Pancreas (tissue), 10 donors: ENCODE measurements at regions not wholly inside any gene's neighbourhood (a gene's known extent, or its start where the extent isn't known, plus 50 kb on each side); places are given as distances from the start of the nearest gene placed in this dataset.

ENCODE experiments used
- ATAC-seq, 4 donors: fragments of 200-7000 bp; cut with Tn5 transposase; one replicate each; pipeline versions ENCODE4 v1.8.0 to v1.9.1; 2020; ENCODE audit warnings: mild to moderate bottlenecking in 4 of 4, moderate library complexity in 4 of 4
- DNase-seq, 6 donors: peaks; one replicate each; pipeline ENCODE4 v3.0.0-alpha.2; 2020
- FAIRE-seq: peaks from 2 replicates; lab custom pipeline; 2012; peaks lifted over from hg19 to GRCh38; lab: Jason Lieb, UNC
- H3K27ac ChIP-seq, 4 donors: fragments of 200-600 bp; sonication (generic); 1 replicate in 3 of 4; 2 replicates in 1 of 4; pipeline versions ENCODE4 v1.5.0 to v1.8.0; 2020
- H3K27me3 ChIP-seq, 4 donors: fragments of 200-600 bp; one replicate each; pipeline ENCODE4 v1.8.0; 2021
- H3K36me3 ChIP-seq, 3 donors: fragments of 200-600 bp; sonication (generic) in 1 of 3; one replicate each; pipeline versions ENCODE4 v1.5.0 to v1.8.0; 2020 to 2021
- H3K4me1 ChIP-seq, 3 donors: fragments of 200-600 bp; one replicate each; pipeline ENCODE4 v1.8.0; 2021
- H3K4me3 ChIP-seq, 4 donors: fragments of 200-600 bp; sonication (generic) in 2 of 4; one replicate each; pipeline versions ENCODE4 v1.5.0 to v1.8.0; 2020 to 2021
- H3K9me3 ChIP-seq, 4 donors: fragments of 200-600 bp; one replicate each; pipeline ENCODE4 v1.8.0; 2021
- WGBS, 2 donors: extraction: QIAGEN DNeasy Blood & Tissue Kit; methylation state at CpG; one replicate each; pipeline ENCODE4 v1.1.7; 2013; 5-methylcytosine and 5-hydroxymethylcytosine counted together
- intact Hi-C, 3 donors: fragments of 100-400 bp; cut with DNase I; formaldehyde crosslinking; loops; one replicate each; pipeline versions ENCODE4 v1.11.1 to v1.14.2; 2022
- TF ChIP-seq, protein P1 (sequence below), 4 donors: fragments of 200-600 bp; sonication (generic) in 3 of 4; IDR thresholded peaks; one replicate each; pipeline versions ENCODE4 v1.5.0 to v1.8.0; 2021; ENCODE audit warnings: antibody characterized with exemption in 4 of 4
- donor health status: healthy with polysubstance abuse.
- donor health status: DM: no; HTN: no; CAD: no; lungs with moderate emphysema.
- donor health status: DM: no; HTN: no; CAD: no.
- donor health status: control.
- donor health status: control.
- donor health status: Bipolar disorder and iron deficiency.
- donor health status: DM: yes; HTN: yes; CAD: no.
- donor health status: DM: no; HTN: no; CAD: no.
- donor health status: DM: no; HTN: no; CAD: no.
- donor health status: DM: yes; HTN: yes; CAD: no.

DNA sequence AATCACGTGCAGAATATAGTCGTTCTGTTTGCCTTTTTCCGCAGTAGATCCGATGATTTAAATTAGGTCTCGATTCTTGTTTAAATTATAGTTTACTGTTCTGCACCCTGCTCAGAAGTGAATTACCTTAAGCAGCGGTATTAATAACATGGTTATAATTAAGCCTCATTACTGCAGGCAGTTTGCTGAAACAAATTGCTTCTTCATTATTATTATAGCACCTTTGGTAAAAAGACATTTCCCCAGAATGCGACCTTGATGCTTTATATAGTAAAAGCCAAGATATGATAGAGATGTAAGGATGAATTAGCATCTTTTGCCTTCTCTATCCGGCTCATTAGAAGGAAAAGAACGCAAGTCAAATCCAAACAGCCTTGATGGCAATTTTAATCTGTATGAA, 625.2 kb upstream of the CADM1 start:
- no peaks in the 10 kb centered on the region for H3K36me3 ChIP-seq
- WGBS, 2 donors, result 77 to 84% methylated on average over 9 of the region's 9 CpGs
- intact Hi-C loops, result no loop called here
- ATAC-seq, result no peak
- no peak overlapping the region for H3K27ac ChIP-seq
- no peak overlapping the region for H3K4me3 ChIP-seq
- DNase-seq, result no peak
- no peak for FAIRE-seq
- H3K27me3 ChIP-seq, result no peaks in the 10 kb centered on the region
- H3K4me1 ChIP-seq, result no peaks in the 10 kb centered on the region
- H3K9me3 ChIP-seq, result no peaks in the 10 kb centered on the region
- TF ChIP-seq, protein P1, sequence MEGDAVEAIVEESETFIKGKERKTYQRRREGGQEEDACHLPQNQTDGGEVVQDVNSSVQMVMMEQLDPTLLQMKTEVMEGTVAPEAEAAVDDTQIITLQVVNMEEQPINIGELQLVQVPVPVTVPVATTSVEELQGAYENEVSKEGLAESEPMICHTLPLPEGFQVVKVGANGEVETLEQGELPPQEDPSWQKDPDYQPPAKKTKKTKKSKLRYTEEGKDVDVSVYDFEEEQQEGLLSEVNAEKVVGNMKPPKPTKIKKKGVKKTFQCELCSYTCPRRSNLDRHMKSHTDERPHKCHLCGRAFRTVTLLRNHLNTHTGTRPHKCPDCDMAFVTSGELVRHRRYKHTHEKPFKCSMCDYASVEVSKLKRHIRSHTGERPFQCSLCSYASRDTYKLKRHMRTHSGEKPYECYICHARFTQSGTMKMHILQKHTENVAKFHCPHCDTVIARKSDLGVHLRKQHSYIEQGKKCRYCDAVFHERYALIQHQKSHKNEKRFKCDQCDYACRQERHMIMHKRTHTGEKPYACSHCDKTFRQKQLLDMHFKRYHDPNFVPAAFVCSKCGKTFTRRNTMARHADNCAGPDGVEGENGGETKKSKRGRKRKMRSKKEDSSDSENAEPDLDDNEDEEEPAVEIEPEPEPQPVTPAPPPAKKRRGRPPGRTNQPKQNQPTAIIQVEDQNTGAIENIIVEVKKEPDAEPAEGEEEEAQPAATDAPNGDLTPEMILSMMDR (IDR thresholded peaks at IDR 0.05), result no peak

DNA sequence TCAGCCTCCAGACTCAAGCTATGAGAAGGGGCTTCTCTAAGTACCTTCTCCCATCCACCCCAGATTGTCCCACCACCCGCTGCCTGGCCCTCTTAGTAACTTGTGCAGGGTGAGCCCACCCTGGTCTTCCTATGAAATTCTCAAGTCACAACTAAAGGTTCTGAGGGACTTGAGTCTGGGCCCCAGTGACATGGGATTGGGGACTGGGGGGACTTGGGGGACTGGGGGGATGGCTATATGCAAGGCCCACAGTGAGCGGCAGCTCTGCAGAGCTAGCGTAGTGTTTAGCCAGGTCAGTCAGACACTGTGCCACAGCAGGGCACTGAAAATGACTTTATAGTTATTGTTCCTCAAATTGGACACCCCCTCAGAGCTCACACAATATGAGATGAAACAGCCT, 622.3 kb upstream of the CADM1 start:
- TF ChIP-seq, protein P1 (IDR thresholded peaks at IDR 0.05), result no peak
- no peaks in the 10 kb centered on the region for H3K27me3 ChIP-seq
- H3K4me3 ChIP-seq, result no peak overlapping the region
- DNase-seq (no peak), FAIRE-seq (no peak), ATAC-seq (no peak)
- H3K36me3 ChIP-seq, result no peaks in the 10 kb centered on the region
- H3K4me1 ChIP-seq, result no peaks in the 10 kb centered on the region
- no peak overlapping the region for H3K27ac ChIP-seq
- intact Hi-C loops, result no loop called here
- 92 to 94% methylated on average over 3 of the region's 3 CpGs for WGBS, 2 donors
- H3K9me3 ChIP-seq, result no peaks in the 10 kb centered on the region

DNA sequence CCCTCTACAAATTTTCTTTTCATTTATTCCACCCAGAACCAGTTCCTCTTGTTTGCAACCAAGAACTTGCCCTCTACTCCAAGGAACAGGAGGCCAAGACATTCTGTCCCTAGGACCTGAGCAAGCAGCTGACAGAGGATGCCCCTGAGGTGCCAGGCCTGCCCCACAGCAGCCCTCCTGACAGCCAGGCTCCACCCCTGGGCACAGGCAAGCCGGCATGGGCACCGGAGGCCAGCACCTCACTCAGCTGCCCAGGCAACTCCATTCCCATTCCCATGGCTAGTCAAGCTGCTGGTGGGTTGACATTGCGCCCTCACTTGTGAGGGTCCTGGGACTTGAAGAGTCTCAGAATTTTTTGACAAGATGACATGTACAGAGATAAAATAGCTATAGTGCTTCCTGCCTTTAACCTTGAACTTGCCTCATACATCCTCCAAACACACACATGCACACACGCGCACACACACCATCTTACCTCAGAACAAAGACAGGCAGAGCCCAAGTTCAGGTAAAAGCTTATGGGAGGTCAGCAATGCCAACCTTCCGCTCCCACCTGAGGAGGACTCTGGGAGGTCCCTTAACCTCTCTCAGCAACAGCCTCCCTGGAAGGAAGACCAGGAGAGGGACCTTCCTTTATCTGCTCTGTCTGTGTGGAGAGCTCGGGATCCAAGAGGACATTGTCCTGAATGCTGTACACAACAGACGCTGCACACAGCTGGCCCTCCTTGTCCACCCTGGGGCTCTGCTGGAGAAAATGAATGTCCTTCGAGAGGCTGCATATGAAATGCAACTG, 620.9 kb upstream of the CADM1 start:
- FAIRE-seq, result no peak
- Histone ChIP-seq H3K36me3 (no peaks in the 10 kb centered on the region), H3K9me3 (no peaks in the 10 kb centered on the region), H3K4me3 (no peak overlapping the region), H3K27ac (no peak overlapping the region), H3K27me3 (no peaks in the 10 kb centered on the region), H3K4me1 (no peaks in the 10 kb centered on the region)
- intact Hi-C loops, result no loop called here
- WGBS, 2 donors, result 80 to 82% methylated on average over 9 of the region's 9 CpGs
- TF ChIP-seq, protein P1 (IDR thresholded peaks at IDR 0.05), result no peak
- no peak for ATAC-seq
- no peak for DNase-seq

DNA sequence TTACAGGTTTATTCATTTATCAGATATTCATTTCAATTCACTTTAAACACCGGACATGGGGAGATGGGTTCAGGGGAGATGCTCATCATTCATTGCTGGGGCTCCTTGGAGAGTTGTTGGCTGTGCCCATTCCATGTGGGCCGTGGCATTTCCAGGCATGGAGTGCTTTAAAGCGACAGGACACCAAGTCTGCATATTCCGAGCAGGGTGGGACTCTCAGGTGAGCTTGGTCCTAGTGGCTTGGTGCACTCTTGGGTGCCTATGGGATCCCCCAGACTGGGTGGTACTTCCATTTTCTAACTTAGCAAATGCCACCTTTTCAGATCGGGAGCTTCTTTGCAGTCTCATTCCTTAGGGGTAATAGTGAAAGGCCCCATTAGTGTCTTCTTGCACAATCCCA, 619.5 kb upstream of the CADM1 start:
- TF ChIP-seq, protein P1 (IDR thresholded peaks at IDR 0.05), result no peak
- DNase-seq, result no peak
- FAIRE-seq, result no peak

More for the DNA sequence above, 619.5 kb upstream of the CADM1 start:
- H3K36me3 ChIP-seq, result no peaks in the 10 kb centered on the region
- intact Hi-C loops, result no loop called here
- H3K4me1 ChIP-seq, result no peaks in the 10 kb centered on the region
- no peak overlapping the region for H3K27ac ChIP-seq
- no peak overlapping the region for H3K4me3 ChIP-seq
- no peaks in the 10 kb centered on the region for H3K27me3 ChIP-seq
- WGBS, 2 donors, result 81 to 93% methylated on average over 5 of the region's 5 CpGs
- no peaks in the 10 kb centered on the region for H3K9me3 ChIP-seq
- no peak for ATAC-seq
